ENCODE measurements at regions not wholly inside any gene's neighbourhood (a gene's known extent, or its start where the extent isn't known, plus 50 kb on each side); places are given as distances from the start of the nearest gene placed in this dataset.

GRCh38 chr7:17421941-17422340 lies 123.5 kb downstream of the AHR start:
- H3K9me2 ChIP-seq (ENCODE audit: insufficient read depth, low read length), result no peaks in the 10 kb centered on the region
- no peaks in the 10 kb centered on the region for H4K20me1 ChIP-seq (ENCODE audit: insufficient read depth)
- H3K27me3 ChIP-seq (ENCODE audit: insufficient read depth, low read depth, low read length), result no peaks in the 10 kb centered on the region
- no peaks in the 10 kb centered on the region for H3F3A ChIP-seq (ENCODE audit: insufficient read depth, low read length, poor library complexity, severe bottlenecking)
- no peak overlapping the region for H3K4me2 ChIP-seq (ENCODE audit: low read length)
- no peak overlapping the region for H3K27ac ChIP-seq (ENCODE audit: low read length)
- H3K9ac ChIP-seq (ENCODE audit: low read length), result no peak overlapping the region
- H3K9me3 ChIP-seq (ENCODE audit: low read length), result no peaks in the 10 kb centered on the region
- no peak overlapping the region for H3K4me3 ChIP-seq (ENCODE audit: low read length)
- no peak overlapping the region for H2AFZ ChIP-seq (ENCODE audit: low read depth, low read length)
- TF ChIP-seq, protein P1, sequence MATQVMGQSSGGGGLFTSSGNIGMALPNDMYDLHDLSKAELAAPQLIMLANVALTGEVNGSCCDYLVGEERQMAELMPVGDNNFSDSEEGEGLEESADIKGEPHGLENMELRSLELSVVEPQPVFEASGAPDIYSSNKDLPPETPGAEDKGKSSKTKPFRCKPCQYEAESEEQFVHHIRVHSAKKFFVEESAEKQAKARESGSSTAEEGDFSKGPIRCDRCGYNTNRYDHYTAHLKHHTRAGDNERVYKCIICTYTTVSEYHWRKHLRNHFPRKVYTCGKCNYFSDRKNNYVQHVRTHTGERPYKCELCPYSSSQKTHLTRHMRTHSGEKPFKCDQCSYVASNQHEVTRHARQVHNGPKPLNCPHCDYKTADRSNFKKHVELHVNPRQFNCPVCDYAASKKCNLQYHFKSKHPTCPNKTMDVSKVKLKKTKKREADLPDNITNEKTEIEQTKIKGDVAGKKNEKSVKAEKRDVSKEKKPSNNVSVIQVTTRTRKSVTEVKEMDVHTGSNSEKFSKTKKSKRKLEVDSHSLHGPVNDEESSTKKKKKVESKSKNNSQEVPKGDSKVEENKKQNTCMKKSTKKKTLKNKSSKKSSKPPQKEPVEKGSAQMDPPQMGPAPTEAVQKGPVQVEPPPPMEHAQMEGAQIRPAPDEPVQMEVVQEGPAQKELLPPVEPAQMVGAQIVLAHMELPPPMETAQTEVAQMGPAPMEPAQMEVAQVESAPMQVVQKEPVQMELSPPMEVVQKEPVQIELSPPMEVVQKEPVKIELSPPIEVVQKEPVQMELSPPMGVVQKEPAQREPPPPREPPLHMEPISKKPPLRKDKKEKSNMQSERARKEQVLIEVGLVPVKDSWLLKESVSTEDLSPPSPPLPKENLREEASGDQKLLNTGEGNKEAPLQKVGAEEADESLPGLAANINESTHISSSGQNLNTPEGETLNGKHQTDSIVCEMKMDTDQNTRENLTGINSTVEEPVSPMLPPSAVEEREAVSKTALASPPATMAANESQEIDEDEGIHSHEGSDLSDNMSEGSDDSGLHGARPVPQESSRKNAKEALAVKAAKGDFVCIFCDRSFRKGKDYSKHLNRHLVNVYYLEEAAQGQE (IDR thresholded peaks at IDR 0.05; ENCODE audit: borderline replicate concordance), result no peak
- no peak for TF ChIP-seq SMC3 (conservative IDR thresholded peaks at IDR 0.05; ENCODE audit: poor library complexity)
- TF ChIP-seq MXI1 (conservative IDR thresholded peaks at IDR 0.05; ENCODE audit: poor library complexity, severe bottlenecking), result no peak
- no peak for TF ChIP-seq CTCF (IDR thresholded peaks at IDR 0.05; ENCODE audit: poor library complexity, severe bottlenecking)
- TF ChIP-seq EP300 (conservative IDR thresholded peaks at IDR 0.05; ENCODE audit: poor library complexity, severe bottlenecking), result no peak
- TF ChIP-seq TAF1 (IDR thresholded peaks at IDR 0.05; ENCODE audit: low read depth), result no peak
- no peak for TF ChIP-seq RAD21 (conservative IDR thresholded peaks at IDR 0.05)
- TF ChIP-seq EZH2 (IDR thresholded peaks at IDR 0.05; ENCODE audit: borderline replicate concordance, insufficient read depth, low read length, poor library complexity, severe bottlenecking), result no peak
- TF ChIP-seq POLR2AphosphoS5 (IDR thresholded peaks at IDR 0.05), result no peak
- H3K79me2 ChIP-seq (replicated peaks; ENCODE audit: insufficient read depth, low read length), result no peaks in the 10 kb centered on the region
- H3K36me3 ChIP-seq (ENCODE audit: insufficient read depth, low read length), result no peaks in the 10 kb centered on the region

- Histone ChIP-seq H4K20me1 (ENCODE audit: insufficient read depth) (no peaks in the 10 kb centered on the region), H3K9ac (ENCODE audit: low read length) (no peak overlapping the region), H3K9me3 (ENCODE audit: low read length) (peaks cover 2% of the 10 kb centered on the region), H3K9me2 (ENCODE audit: insufficient read depth, low read length) (no peaks in the 10 kb centered on the region), H3K36me3 (ENCODE audit: insufficient read depth, low read length) (no peaks in the 10 kb centered on the region), H3K79me2 (replicated peaks; ENCODE audit: insufficient read depth, low read length) (no peaks in the 10 kb centered on the region), H3K27me3 (ENCODE audit: insufficient read depth, low read depth, low read length) (no peaks in the 10 kb centered on the region), H3F3A (ENCODE audit: insufficient read depth, low read length, poor library complexity, severe bottlenecking) (no peaks in the 10 kb centered on the region), H2AFZ (ENCODE audit: low read depth, low read length) (no peak overlapping the region), H3K27ac (ENCODE audit: low read length) (no peak overlapping the region), H3K4me2 (ENCODE audit: low read length) (no peak overlapping the region), H3K4me3 (ENCODE audit: low read length) (no peak overlapping the region)
- no peak for TF ChIP-seq TAF1 (IDR thresholded peaks at IDR 0.05; ENCODE audit: low read depth)
- TF ChIP-seq, protein P1 (IDR thresholded peaks at IDR 0.05; ENCODE audit: borderline replicate concordance), result no peak
- no peak for TF ChIP-seq EP300 (conservative IDR thresholded peaks at IDR 0.05; ENCODE audit: poor library complexity, severe bottlenecking)
- TF ChIP-seq SMC3 (conservative IDR thresholded peaks at IDR 0.05; ENCODE audit: poor library complexity), result no peak
- TF ChIP-seq CTCF (IDR thresholded peaks at IDR 0.05; ENCODE audit: poor library complexity, severe bottlenecking), result no peak
- TF ChIP-seq RAD21 (conservative IDR thresholded peaks at IDR 0.05), result no peak
- TF ChIP-seq MXI1 (conservative IDR thresholded peaks at IDR 0.05; ENCODE audit: poor library complexity, severe bottlenecking), result no peak
- no peak for TF ChIP-seq EZH2 (IDR thresholded peaks at IDR 0.05; ENCODE audit: borderline replicate concordance, insufficient read depth, low read length, poor library complexity, severe bottlenecking)
- TF ChIP-seq POLR2AphosphoS5 (IDR thresholded peaks at IDR 0.05), result no peak
Observed at GRCh38 chr7:17422966-17423365, 124.5 kb downstream of the AHR start.
